Peyer's patch (tissue), 4 donors: ENCODE measurements at regions not wholly inside any gene's neighbourhood (a gene's known extent, or its start where the extent isn't known, plus 50 kb on each side); places are given as distances from the start of the nearest gene placed in this dataset.

ENCODE experiments used
- DNase-seq, 3 donors: peaks; one replicate each; pipeline ENCODE4 v3.0.0-alpha.2; 2017 to 2019
- H3K27ac ChIP-seq, 4 donors: fragments of 200-600 bp; sonication (generic); one replicate each; pipeline ENCODE4 v1.5.1; 2016 to 2019
- H3K27me3 ChIP-seq, 2 donors: fragments of 200-600 bp; sonication (generic); one replicate each; pipeline ENCODE4 v1.5.1; 2019
- H3K36me3 ChIP-seq, 3 donors: fragments of 200-600 bp; sonication (generic); one replicate each; pipeline ENCODE4 v1.5.1; 2016 to 2019
- H3K4me1 ChIP-seq, 4 donors: fragments of 200-600 bp; sonication (generic); one replicate each; pipeline ENCODE4 v1.5.1; 2016 to 2019
- H3K4me3 ChIP-seq, 4 donors: fragments of 200-600 bp; sonication (generic); 1 replicate in 3 of 4; 2 replicates in 1 of 4; pipeline ENCODE4 v1.5.1; 2016 to 2019; ENCODE audit warnings: mild to moderate bottlenecking in 1 of 4
- H3K9me3 ChIP-seq, 4 donors: fragments of 200-600 bp; sonication (generic); one replicate each; pipeline ENCODE4 v1.5.1; 2016 to 2019; ENCODE audit warnings: mild to moderate bottlenecking in 1 of 4
- POLR2A ChIP-seq, 2 donors: fragments of 450-650 bp; IDR thresholded peaks; one replicate each; pipeline ENCODE4 v1.5.1; 2017; ENCODE audit warnings: antibody characterized with exemption in 2 of 2, mild to moderate bottlenecking in 2 of 2, moderate library complexity in 2 of 2
- TF ChIP-seq, protein P1 (sequence below), 6 experiments: fragments of 450-650 bp in 4 of 6; fragments of 200-600 bp in 2 of 6; sonication (generic) in 1 of 6; IDR thresholded peaks; one replicate each; pipeline ENCODE4 v1.5.1; 2017 to 2019; ENCODE audit warnings: antibody characterized with exemption in 6 of 6, mild to moderate bottlenecking in 3 of 6, moderate library complexity in 1 of 6

DNA sequence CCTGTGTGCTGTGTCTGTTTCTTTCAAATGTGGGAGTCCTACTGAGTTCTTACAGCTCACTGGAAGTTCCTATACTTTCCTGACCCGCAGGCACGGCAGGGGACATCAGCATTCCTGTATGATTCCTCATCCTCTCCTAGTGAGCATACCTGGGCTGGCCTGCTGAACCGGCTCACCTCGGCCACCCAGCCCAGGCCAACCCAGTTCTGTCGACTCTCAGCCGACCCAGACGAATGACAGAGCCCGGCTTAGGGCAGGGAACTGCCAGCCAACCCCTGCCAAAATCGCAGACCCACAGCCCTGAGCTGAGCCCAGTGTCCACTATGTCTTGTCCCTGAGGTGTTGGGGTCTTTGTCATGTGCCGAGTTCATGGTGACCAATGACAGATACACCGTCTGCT lies 339.7 kb downstream of the BRD1 start:
- H3K27ac ChIP-seq, result no peak overlapping the region
- H3K4me1 ChIP-seq, result no peaks in the 10 kb centered on the region
- H3K9me3 ChIP-seq, result no peaks in the 10 kb centered on the region
- no peak overlapping the region for H3K4me3 ChIP-seq
- no peak for DNase-seq
- TF ChIP-seq POLR2A (IDR thresholded peaks at IDR 0.05), result no peak
- TF ChIP-seq, protein P1, sequence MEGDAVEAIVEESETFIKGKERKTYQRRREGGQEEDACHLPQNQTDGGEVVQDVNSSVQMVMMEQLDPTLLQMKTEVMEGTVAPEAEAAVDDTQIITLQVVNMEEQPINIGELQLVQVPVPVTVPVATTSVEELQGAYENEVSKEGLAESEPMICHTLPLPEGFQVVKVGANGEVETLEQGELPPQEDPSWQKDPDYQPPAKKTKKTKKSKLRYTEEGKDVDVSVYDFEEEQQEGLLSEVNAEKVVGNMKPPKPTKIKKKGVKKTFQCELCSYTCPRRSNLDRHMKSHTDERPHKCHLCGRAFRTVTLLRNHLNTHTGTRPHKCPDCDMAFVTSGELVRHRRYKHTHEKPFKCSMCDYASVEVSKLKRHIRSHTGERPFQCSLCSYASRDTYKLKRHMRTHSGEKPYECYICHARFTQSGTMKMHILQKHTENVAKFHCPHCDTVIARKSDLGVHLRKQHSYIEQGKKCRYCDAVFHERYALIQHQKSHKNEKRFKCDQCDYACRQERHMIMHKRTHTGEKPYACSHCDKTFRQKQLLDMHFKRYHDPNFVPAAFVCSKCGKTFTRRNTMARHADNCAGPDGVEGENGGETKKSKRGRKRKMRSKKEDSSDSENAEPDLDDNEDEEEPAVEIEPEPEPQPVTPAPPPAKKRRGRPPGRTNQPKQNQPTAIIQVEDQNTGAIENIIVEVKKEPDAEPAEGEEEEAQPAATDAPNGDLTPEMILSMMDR (IDR thresholded peaks at IDR 0.05), result no peak
- H3K36me3 ChIP-seq, result no peaks in the 10 kb centered on the region
- no peaks in the 10 kb centered on the region for H3K27me3 ChIP-seq

DNA sequence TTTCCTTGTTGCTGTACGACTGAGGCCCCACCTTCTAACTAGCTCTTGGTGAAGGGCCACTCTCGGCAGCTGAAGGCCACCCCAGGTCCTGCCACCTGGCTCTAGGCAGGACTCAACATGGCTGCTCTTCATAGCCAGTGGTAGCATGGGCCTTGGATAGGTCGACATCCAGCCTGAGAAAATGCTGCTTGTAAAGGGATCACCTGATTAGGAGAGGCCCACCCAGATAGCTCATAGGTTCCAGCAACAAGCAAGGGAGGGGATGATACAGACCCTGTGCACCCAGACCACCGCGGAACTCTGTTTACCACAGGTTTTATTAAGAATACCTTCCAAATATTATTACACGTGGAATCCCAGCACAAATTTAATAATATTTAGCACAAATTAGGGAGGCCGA lies 341.4 kb downstream of the BRD1 start:
- no peak overlapping the region for H3K27ac ChIP-seq
- TF ChIP-seq, protein P1 (IDR thresholded peaks at IDR 0.05), result no peak
- no peak for TF ChIP-seq POLR2A (IDR thresholded peaks at IDR 0.05)

DNA sequence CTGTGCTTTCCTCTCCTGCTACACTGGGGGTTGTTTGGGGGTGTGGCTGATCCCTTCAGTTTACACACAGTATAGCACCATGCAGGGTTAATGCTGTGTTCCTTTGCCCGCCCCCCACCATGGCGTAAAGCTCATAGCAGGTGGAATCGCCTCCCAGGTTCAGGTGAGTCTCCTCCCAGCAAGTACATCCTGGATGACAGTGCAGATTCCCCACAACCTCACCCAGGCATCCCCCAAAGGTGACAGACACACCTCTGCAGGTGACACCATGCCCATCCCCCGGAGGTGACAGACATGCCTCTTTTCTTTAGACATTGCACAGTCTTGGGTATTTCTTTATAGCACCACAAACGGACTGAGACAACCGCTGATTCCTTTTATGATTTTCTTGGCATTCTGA lies 343.7 kb downstream of the BRD1 start:
- H3K27ac ChIP-seq, result no peak overlapping the region
- H3K36me3 ChIP-seq, result no peaks in the 10 kb centered on the region
- H3K9me3 ChIP-seq, result no peaks in the 10 kb centered on the region
- no peak overlapping the region for H3K4me3 ChIP-seq
- H3K4me1 ChIP-seq, result no peaks in the 10 kb centered on the region
- no peak for DNase-seq
- TF ChIP-seq, protein P1 (IDR thresholded peaks at IDR 0.05), result no peak
- no peaks in the 10 kb centered on the region for H3K27me3 ChIP-seq

More for the DNA sequence above, 341.4 kb downstream of the BRD1 start:
- Histone ChIP-seq H3K36me3 (no peaks in the 10 kb centered on the region), H3K4me3 (no peak overlapping the region), H3K4me1 (no peaks in the 10 kb centered on the region), H3K27me3 (no peaks in the 10 kb centered on the region), H3K9me3 (no peaks in the 10 kb centered on the region)
- DNase-seq, result no peak

DNA sequence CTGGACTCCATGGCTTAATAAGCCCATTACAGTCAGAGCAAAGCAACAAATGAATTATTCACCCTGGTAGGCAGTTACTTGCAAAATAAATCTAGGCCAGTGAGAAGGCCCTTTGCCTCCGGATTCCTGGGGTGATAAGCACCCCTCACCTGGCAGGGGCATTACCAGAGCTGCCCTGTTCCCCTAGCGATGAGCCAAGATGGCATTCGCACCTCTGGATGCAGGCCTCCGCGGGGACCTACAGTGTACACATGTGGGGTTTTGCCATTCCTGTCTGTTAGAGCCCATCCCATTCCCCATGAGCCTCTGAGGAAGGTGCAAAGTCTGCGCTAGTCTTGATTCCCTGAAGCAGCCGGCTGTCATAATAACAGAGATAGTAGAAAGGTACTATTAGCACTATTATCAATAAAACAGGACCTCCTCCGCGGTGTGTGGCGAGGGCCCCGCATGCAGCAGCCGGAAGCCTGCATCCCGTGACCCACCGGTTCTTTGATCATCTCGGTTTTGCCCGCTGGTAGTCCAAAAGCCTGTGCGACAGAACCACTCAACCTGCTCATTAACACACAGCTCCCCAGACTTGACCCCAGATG lies 344.3 kb downstream of the BRD1 start:
- Histone ChIP-seq H3K27ac (no peak overlapping the region), H3K27me3 (no peaks in the 10 kb centered on the region), H3K4me3 (no peak overlapping the region), H3K4me1 (no peaks in the 10 kb centered on the region), H3K9me3 (no peaks in the 10 kb centered on the region), H3K36me3 (no peaks in the 10 kb centered on the region)
- no peak for DNase-seq
- no peak for TF ChIP-seq POLR2A (IDR thresholded peaks at IDR 0.05)
- TF ChIP-seq, protein P1 (IDR thresholded peaks at IDR 0.05), result no peak

DNA sequence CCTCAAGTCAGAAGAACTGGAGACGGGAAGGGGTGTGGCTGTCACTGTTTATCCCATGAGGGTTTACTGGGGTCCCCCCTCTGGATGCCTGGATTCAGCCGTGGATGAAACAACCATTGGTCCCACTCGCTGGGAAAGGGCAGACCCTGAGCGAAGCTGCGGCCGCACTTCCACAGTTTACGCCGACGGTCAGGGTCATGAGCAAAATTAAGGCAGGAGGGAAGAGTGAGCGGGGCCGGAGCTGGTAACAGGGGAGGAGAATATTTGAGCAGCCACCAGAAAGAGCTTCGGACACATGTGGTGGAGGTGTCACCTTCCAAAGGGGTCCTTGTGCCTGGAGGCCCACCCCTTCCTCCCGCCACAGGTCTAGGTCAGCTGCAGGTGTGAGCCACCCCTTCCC lies 344.9 kb downstream of the BRD1 start:
- no peak for TF ChIP-seq POLR2A (IDR thresholded peaks at IDR 0.05)
- TF ChIP-seq, protein P1 (IDR thresholded peaks at IDR 0.05), result no peak
- no peak overlapping the region for H3K4me3 ChIP-seq
- H3K27me3 ChIP-seq, result no peaks in the 10 kb centered on the region
- no peaks in the 10 kb centered on the region for H3K9me3 ChIP-seq
- no peak for DNase-seq
- H3K27ac ChIP-seq, result no peak overlapping the region
- no peaks in the 10 kb centered on the region for H3K36me3 ChIP-seq
- H3K4me1 ChIP-seq, result no peaks in the 10 kb centered on the region
